Kidney epithelial cell (primary cell): ENCODE measurements at regions not wholly inside any gene's neighbourhood (a gene's known extent, or its start where the extent isn't known, plus 50 kb on each side); places are given as distances from the start of the nearest gene placed in this dataset.

Experiments used
- DNase-seq: peaks from one replicate; pipeline ENCODE4 v3.0.0-alpha.2; 2010; ENCODE audit warnings: low read depth
- H3K27me3 ChIP-seq: 2 replicates; pipeline ENCODE4 v1.6.0; 2011; ENCODE audit warnings: low read length; ENCODE audit not compliant: control insufficient read depth, insufficient read depth
- H3K36me3 ChIP-seq: 2 replicates; pipeline ENCODE4 v1.5.1; 2011; ENCODE audit warnings: low read length; ENCODE audit not compliant: control insufficient read depth, insufficient read depth
- H3K4me3 ChIP-seq: 2 replicates; pipeline ENCODE4 v1.5.1; 2011; ENCODE audit warnings: low read depth, mild to moderate bottlenecking, control low read depth, low read length
- TF ChIP-seq, protein P1 (sequence below): IDR thresholded peaks from 2 replicates; pipeline ENCODE4 v1.5.1; 2011; ENCODE audit warnings: mild to moderate bottlenecking, moderate library complexity, low read length, control low read depth, inconsistent platforms; ENCODE audit not compliant: insufficient read depth, poor library complexity, severe bottlenecking

DNA sequence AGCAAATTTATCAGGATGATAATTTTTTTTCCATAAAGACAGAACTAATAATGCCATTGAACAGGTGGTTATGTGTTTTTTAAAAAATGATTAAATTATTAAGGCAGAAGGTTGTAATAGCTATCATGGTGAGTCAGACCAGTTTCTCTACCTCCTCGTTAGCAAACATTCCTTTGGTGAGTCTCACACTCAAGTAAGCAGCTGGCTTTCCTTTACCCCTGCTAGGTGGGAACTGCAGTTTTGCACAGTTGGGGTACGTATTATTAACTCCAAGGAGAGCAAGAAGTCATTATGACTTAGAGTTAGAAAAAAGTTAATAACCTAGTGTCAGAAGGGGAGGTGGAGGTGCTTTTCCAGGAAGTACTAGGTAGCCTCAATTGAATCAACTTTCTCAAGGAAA lies 165.3 kb downstream of the SNAPC1 start:
- Histone ChIP-seq H3K36me3 (no peaks in the 10 kb centered on the region), H3K27me3 (no peaks in the 10 kb centered on the region), H3K4me3 (no peak overlapping the region)
- TF ChIP-seq, protein P1, sequence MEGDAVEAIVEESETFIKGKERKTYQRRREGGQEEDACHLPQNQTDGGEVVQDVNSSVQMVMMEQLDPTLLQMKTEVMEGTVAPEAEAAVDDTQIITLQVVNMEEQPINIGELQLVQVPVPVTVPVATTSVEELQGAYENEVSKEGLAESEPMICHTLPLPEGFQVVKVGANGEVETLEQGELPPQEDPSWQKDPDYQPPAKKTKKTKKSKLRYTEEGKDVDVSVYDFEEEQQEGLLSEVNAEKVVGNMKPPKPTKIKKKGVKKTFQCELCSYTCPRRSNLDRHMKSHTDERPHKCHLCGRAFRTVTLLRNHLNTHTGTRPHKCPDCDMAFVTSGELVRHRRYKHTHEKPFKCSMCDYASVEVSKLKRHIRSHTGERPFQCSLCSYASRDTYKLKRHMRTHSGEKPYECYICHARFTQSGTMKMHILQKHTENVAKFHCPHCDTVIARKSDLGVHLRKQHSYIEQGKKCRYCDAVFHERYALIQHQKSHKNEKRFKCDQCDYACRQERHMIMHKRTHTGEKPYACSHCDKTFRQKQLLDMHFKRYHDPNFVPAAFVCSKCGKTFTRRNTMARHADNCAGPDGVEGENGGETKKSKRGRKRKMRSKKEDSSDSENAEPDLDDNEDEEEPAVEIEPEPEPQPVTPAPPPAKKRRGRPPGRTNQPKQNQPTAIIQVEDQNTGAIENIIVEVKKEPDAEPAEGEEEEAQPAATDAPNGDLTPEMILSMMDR, result no peak
- peak; percentile 84 for DNase-seq

DNA sequence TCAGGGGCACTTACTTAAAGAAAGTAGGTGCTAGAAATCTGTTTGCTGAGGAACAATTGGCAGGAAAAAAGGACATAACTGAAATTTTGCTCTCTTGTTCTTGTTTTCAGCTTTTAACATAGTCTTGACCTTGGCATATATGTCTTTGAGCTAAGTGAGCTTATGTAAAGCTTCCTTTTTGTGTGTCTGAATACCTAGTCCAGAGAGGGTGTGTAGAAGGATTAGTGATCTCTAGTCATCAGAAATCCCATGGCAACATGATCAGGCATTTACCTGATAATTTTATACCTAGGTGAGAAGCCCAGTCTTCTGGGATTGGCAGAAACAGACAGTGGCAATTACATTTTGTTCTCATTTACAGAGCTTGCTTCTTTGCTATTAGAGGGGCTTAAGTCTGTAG lies 166.1 kb downstream of the SNAPC1 start:
- H3K4me3 ChIP-seq, result no peak overlapping the region
- no peak for DNase-seq
- TF ChIP-seq, protein P1, result no peak
- no peaks in the 10 kb centered on the region for H3K27me3 ChIP-seq
- H3K36me3 ChIP-seq, result no peaks in the 10 kb centered on the region

DNA sequence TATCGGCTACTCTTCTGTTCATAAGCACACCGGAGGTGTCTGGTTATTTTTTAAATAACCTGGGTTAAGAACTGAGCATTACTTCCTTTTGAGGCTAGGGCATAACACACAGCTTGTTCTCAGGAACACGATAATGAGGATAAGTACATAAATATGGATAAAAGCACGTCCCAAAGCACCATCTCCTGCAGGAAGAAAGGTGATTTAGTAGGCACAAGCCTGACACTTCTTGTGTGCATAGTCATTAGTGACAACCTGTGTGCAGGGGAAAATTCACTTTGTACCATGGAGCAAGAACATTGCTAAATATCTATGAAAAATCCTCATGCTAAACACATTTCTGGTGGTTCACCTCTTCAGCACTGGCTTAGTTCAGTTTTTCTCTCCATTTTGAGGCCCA lies 166.5 kb downstream of the SNAPC1 start:
- H3K36me3 ChIP-seq, result no peaks in the 10 kb centered on the region
- DNase-seq, result no peak
- no peaks in the 10 kb centered on the region for H3K27me3 ChIP-seq
- no peak overlapping the region for H3K4me3 ChIP-seq
- TF ChIP-seq, protein P1, result no peak

DNA sequence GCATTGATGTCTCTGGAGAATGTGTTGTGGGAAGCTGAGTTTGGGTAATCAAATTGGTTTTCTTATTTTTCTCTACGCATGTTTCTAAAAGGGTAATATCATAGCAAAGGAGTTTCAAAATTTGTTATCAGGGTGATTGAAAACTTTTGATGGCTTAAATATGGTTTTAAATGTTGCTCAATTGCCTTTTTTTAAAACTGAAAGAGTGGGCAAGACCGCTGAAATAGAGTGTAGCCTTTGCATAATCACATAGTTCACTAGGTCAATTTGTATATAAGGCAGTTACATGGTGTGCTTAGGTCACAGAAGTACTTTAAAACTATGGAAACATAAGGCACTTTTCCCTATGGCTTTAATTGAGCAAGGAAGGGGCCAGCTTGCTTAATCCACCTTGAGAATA lies 167.4 kb downstream of the SNAPC1 start:
- H3K27me3 ChIP-seq, result no peaks in the 10 kb centered on the region
- no peak for DNase-seq
- H3K36me3 ChIP-seq, result no peaks in the 10 kb centered on the region
- no peak overlapping the region for H3K4me3 ChIP-seq
- TF ChIP-seq, protein P1, result no peak

DNA sequence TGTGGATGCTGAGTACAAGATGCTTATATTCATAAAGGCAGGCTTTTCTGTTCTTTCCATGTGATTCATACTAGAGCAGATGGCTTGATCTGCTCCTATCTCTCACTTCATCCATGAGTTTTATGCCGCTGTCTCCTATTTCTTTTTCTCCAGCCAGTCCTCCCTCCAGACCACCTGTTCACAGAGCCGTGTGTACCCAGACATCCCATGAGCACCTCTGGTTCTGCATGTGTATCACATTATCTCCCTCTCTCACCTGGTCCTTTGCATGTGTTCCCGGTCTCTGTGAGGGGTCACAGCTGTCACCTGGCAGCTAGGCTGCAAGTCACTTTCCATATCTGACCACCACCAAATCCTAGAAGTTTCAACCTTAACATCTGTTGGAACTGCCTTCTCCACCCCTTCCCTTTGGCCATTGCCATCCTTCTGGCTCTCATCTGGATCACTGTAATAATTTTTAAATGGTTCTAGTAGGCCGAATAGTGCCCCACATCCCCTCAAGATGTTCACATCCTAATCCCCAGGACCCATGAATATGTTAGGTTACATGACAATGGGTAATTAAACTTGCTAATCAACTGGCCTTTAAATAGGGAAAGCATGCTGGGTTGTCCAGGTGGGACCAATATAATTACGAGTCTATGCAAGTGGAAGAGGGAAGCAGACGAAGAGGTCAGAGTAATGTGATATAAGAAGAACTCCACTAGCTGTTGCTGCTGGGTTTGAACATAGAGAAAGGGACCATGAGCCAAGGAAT lies 168.1 kb downstream of the SNAPC1 start:
- TF ChIP-seq, protein P1, result no peak
- Histone ChIP-seq H3K27me3 (no peaks in the 10 kb centered on the region), H3K4me3 (no peak overlapping the region), H3K36me3 (no peaks in the 10 kb centered on the region)
- DNase-seq, result no peak

DNA sequence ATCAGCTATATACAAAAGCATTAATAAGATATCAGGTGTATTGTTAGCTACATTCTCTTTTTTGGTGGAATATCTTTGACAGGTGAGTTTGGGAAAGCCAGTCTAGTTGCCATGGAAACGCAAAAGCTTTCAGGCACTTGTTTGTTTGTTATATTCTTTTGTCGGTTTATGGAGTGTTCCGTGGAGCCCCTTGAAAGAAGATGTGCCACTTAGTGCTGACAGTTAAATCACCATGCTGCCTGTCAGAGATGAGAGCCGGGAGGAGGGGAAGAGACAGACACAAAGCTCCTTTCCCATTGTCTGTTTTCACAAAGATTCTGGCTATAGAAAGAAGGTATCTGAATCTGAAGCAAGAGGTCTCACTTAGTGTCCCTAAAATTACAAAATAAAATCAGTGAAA lies 170.8 kb downstream of the SNAPC1 start:
- TF ChIP-seq, protein P1, result no peak
- Histone ChIP-seq H3K27me3 (no peaks in the 10 kb centered on the region), H3K36me3 (no peaks in the 10 kb centered on the region), H3K4me3 (no peak overlapping the region)
- DNase-seq, result no peak
